H1 (cell line): ENCODE measurements at regions not wholly inside any gene's neighbourhood (a gene's known extent, or its start where the extent isn't known, plus 50 kb on each side); places are given as distances from the start of the nearest gene placed in this dataset.

Experiments used
- ASH2L ChIP-seq: fragments of 200-600, 300-600 bp; sonication (generic); IDR thresholded peaks from one replicate; pipeline ENCODE4 v1.7.1; 2017; ENCODE audit warnings: low read length
- BACH1 ChIP-seq: IDR thresholded peaks from 2 replicates; pipeline ENCODE4 v1.6.1; 2012; ENCODE audit warnings: low read length, improper control_type of control experiment
- CHD1 ChIP-seq: IDR thresholded peaks from 2 replicates; pipeline ENCODE4 v1.6.1; 2012; ENCODE audit warnings: low read depth, low read length, improper control_type of control experiment
- MAX ChIP-seq: IDR thresholded peaks from 2 replicates; pipeline ENCODE4 v1.6.1; 2012; ENCODE audit warnings: inconsistent platforms
- POU5F1 ChIP-seq: IDR thresholded peaks from 2 replicates; pipeline ENCODE4 v1.6.1; 2011; ENCODE audit warnings: low read depth, mild to moderate bottlenecking, low read length, moderate library complexity
- SP2 ChIP-seq: IDR thresholded peaks from 2 replicates; pipeline ENCODE4 v1.6.1; 2012; ENCODE audit warnings: mild to moderate bottlenecking, low read length, inconsistent platforms
- TAF1 ChIP-seq: IDR thresholded peaks from 2 replicates; pipeline ENCODE4 v1.6.1; 2011; ENCODE audit warnings: mild to moderate bottlenecking, low read depth, low read length
- TF ChIP-seq, protein P1 (sequence below): fragments of 300-600 bp; sonication (generic); IDR thresholded peaks from 2 replicates; pipeline ENCODE4 v1.7.1; 2012; ENCODE audit warnings: low read length, moderate library complexity, mild to moderate bottlenecking, inconsistent platforms; ENCODE audit not compliant: insufficient replicate concordance

- no peak for TF ChIP-seq MAX
- no peak for TF ChIP-seq TAF1
- no peak for TF ChIP-seq CHD1
- TF ChIP-seq ASH2L = no peak
- no peak for TF ChIP-seq POU5F1
- TF ChIP-seq, protein P1, sequence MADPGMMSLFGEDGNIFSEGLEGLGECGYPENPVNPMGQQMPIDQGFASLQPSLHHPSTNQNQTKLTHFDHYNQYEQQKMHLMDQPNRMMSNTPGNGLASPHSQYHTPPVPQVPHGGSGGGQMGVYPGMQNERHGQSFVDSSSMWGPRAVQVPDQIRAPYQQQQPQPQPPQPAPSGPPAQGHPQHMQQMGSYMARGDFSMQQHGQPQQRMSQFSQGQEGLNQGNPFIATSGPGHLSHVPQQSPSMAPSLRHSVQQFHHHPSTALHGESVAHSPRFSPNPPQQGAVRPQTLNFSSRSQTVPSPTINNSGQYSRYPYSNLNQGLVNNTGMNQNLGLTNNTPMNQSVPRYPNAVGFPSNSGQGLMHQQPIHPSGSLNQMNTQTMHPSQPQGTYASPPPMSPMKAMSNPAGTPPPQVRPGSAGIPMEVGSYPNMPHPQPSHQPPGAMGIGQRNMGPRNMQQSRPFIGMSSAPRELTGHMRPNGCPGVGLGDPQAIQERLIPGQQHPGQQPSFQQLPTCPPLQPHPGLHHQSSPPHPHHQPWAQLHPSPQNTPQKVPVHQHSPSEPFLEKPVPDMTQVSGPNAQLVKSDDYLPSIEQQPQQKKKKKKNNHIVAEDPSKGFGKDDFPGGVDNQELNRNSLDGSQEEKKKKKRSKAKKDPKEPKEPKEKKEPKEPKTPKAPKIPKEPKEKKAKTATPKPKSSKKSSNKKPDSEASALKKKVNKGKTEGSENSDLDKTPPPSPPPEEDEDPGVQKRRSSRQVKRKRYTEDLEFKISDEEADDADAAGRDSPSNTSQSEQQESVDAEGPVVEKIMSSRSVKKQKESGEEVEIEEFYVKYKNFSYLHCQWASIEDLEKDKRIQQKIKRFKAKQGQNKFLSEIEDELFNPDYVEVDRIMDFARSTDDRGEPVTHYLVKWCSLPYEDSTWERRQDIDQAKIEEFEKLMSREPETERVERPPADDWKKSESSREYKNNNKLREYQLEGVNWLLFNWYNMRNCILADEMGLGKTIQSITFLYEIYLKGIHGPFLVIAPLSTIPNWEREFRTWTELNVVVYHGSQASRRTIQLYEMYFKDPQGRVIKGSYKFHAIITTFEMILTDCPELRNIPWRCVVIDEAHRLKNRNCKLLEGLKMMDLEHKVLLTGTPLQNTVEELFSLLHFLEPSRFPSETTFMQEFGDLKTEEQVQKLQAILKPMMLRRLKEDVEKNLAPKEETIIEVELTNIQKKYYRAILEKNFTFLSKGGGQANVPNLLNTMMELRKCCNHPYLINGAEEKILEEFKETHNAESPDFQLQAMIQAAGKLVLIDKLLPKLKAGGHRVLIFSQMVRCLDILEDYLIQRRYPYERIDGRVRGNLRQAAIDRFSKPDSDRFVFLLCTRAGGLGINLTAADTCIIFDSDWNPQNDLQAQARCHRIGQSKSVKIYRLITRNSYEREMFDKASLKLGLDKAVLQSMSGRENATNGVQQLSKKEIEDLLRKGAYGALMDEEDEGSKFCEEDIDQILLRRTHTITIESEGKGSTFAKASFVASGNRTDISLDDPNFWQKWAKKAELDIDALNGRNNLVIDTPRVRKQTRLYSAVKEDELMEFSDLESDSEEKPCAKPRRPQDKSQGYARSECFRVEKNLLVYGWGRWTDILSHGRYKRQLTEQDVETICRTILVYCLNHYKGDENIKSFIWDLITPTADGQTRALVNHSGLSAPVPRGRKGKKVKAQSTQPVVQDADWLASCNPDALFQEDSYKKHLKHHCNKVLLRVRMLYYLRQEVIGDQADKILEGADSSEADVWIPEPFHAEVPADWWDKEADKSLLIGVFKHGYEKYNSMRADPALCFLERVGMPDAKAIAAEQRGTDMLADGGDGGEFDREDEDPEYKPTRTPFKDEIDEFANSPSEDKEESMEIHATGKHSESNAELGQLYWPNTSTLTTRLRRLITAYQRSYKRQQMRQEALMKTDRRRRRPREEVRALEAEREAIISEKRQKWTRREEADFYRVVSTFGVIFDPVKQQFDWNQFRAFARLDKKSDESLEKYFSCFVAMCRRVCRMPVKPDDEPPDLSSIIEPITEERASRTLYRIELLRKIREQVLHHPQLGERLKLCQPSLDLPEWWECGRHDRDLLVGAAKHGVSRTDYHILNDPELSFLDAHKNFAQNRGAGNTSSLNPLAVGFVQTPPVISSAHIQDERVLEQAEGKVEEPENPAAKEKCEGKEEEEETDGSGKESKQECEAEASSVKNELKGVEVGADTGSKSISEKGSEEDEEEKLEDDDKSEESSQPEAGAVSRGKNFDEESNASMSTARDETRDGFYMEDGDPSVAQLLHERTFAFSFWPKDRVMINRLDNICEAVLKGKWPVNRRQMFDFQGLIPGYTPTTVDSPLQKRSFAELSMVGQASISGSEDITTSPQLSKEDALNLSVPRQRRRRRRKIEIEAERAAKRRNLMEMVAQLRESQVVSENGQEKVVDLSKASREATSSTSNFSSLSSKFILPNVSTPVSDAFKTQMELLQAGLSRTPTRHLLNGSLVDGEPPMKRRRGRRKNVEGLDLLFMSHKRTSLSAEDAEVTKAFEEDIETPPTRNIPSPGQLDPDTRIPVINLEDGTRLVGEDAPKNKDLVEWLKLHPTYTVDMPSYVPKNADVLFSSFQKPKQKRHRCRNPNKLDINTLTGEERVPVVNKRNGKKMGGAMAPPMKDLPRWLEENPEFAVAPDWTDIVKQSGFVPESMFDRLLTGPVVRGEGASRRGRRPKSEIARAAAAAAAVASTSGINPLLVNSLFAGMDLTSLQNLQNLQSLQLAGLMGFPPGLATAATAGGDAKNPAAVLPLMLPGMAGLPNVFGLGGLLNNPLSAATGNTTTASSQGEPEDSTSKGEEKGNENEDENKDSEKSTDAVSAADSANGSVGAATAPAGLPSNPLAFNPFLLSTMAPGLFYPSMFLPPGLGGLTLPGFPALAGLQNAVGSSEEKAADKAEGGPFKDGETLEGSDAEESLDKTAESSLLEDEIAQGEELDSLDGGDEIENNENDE = no peak
- TF ChIP-seq BACH1 = no peak
- no peak for TF ChIP-seq SP2
Observed at GRCh38 chr10:89887406-89887805, 186.0 kb downstream of the KIF20B start (continued).
